ENCODE measurements at regions not wholly inside any gene's neighbourhood (a gene's known extent, or its start where the extent isn't known, plus 50 kb on each side); places are given as distances from the start of the nearest gene placed in this dataset.

- TF ChIP-seq CTCF (IDR thresholded peaks at IDR 0.05; ENCODE audit: low read depth, low read length), result no peak
- TF ChIP-seq MAX (IDR thresholded peaks at IDR 0.05; ENCODE audit: low read depth, low read length), result no peak
- TF ChIP-seq POLR2A (IDR thresholded peaks at IDR 0.05; ENCODE audit: extremely low read depth, insufficient read length), result no peak
- TF ChIP-seq MYC (IDR thresholded peaks at IDR 0.05; ENCODE audit: low read depth, low read length), result no peak
Observed at GRCh38 chr4:117327491-117327890, 242.1 kb upstream of the TRAM1L1 start.

All from NB4 (cell line).